Dedifferentiated amniotic fluid mesenchymal stem cell (primary cell): ENCODE measurements at regions not wholly inside any gene's neighbourhood (a gene's known extent, or its start where the extent isn't known, plus 50 kb on each side); places are given as distances from the start of the nearest gene placed in this dataset.
"Not testable (repeated sequence)": the region's sequence is repeated elsewhere in the genome, so short reads cannot be mapped to it uniquely, and the experiment has no call there.

ENCODE experiments used
- DNase-seq: peaks from one replicate; pipeline ENCODE4 v3.0.0-alpha.2; 2016; ENCODE audit errors: extremely low spot score

- peak; percentile 13 for DNase-seq
Measured at GRCh38 chr1:143905214-143906179, 66.3 kb downstream of the FAM72C start.

- DNase-seq: not testable (repeated sequence)
Measured at GRCh38 chr1:143904622-143904979, 67.2 kb downstream of the FAM72C start.

- DNase-seq: peak; percentile 13
Measured at GRCh38 chr1:143903899-143904621, 67.7 kb downstream of the FAM72C start.

- not testable (repeated sequence) for DNase-seq
Measured at GRCh38 chr1:143896377-143896776, 75.4 kb downstream of the FAM72C start.

- DNase-seq: not testable (repeated sequence)
Measured at GRCh38 chr1:143884932-143885574, 86.7 kb downstream of the FAM72C start.

- DNase-seq: not testable (repeated sequence)
Measured at GRCh38 chr1:143884532-143884931, 87.3 kb downstream of the FAM72C start.

DNA sequence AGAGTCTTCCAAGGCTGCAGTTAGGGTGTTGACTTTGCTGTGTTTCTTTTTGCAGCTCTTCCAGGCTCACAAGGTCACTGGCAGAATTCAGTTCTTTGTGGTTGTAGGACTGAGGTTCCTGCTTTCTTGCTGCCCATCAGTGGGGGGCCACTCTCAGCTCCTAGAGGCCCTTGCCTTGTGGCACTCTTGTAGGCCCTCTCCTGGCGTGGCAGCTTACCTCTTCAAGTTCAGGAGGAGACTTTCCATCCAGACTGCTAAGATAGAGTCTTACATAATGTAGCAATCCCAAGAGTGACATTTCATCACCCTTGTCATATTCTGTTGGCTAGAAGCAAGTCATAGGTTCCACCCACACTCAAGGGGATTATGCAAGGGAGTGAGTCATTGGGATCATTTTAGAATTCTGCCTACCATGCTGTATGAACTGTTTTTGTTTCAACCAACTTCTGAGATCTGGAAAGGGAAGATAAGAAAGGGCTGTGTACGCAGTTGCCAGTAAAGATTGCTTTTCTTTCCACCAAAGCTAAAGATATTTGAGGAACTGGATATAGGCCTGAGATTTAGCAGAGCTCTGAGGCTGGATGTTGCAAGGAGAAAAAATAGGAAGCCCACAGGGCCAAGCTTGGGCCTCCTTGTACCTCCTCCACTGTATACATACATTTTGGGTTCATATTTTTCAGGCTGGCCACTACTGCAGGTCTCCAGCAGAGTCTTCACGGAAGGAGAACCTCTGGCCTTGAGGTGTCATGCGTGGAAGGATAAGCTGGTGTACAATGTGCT lies 91.8 kb downstream of the FAM72C start:
- not testable (repeated sequence) for DNase-seq

- DNase-seq: not testable (repeated sequence)
Measured at GRCh38 chr1:143875947-143876346, 95.8 kb downstream of the FAM72C start.

GRCh38 chr1:143874625-143875024 lies 97.2 kb downstream of the FAM72C start:
- DNase-seq: not testable (repeated sequence)

DNA sequence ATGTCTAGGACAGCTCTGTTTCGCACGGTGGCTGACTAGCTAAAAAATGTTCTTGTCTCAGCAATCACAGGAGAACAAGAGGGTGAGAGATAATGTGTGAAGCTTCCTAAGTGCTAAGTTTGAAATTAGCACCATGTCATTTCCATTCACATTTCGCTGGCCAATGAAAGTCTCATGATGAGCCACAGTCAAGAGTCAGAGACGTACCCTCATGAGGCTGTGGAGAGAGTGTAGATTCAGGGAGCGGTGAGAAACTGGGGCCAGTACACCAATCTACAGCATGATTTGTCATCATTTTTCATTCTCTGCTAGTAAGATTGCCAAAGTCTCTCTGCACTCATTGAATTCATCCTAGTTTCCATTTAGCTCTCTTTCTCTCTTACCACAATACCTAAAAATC lies 98.1 kb downstream of the FAM72C start:
- DNase-seq: not testable (repeated sequence)

GRCh38 chr1:143870388-143870787 lies 101.4 kb downstream of the FAM72C start:
- DNase-seq: not testable (repeated sequence)

DNA sequence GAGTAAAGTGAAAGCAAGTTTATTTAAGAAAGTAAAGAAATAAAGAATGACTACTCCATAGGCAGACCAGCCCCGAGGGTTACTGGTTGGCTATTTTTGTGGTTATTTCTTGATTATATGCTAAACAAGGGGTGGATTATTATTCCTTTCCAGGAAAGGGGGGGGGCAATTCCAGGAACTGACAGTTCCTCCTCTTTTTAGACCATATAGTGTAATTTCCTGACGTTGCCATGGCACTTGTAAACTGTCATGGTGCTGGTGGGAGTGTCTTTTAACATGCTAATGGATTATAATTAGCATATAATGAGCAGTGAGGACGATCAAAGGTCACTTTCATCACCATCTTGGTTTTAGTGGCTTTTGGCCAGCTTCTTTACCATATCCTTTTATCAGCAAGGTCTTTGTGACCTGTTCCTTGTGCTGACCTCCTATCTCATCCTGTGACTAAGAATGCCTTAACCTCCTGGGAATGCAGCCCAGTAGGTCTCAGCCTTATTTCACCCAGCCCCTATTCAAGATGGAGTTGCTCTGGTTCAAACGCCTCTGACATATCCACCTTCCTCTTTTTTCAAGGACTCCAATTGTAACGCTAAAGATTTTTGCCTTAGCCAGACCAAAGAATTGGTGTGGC lies 104.1 kb downstream of the FAM72C start:
- DNase-seq: not testable (repeated sequence)

- not testable (repeated sequence) for DNase-seq
Measured at GRCh38 chr1:143863901-143864520, 107.8 kb downstream of the FAM72C start.

DNA sequence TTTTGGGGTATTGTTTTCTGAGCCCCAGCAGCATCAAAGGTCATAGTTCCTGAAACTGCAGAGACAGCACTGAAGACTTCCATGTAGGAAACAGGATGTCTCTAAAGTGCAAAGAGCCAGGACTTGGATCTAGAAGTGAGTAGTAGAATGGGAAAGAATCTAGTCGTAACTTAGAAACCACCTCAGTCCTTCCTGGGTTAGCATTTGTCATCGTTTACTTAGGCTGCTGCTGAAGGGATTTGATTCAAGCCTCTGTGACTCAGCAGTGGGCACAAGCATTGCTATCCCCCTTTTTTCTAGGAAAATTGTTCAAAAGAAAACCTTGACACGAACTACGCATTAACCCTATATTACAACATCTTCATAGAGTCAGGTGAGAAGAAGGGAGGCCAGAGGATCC lies 109.1 kb downstream of the FAM72C start:
- not testable (repeated sequence) for DNase-seq

DNA sequence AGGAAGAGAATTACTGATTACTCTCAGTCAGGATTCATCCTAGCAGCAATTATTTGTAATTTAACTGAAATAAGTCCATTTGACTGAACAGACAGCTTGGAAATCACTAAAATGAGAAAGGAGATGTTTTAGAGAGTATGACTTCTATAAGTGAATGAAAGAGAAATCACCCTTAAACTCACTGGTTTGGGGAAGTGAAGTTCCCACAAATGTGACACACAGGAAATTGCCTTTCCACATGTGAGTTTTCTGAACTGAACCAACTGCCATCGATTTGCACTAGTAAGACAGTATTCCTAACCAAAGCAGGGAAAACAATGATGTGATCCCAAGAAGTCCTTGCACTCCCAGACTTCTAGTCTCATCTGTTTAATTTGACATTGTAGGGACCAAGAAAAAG lies 110.5 kb downstream of the FAM72C start:
- not testable (repeated sequence) for DNase-seq

DNA sequence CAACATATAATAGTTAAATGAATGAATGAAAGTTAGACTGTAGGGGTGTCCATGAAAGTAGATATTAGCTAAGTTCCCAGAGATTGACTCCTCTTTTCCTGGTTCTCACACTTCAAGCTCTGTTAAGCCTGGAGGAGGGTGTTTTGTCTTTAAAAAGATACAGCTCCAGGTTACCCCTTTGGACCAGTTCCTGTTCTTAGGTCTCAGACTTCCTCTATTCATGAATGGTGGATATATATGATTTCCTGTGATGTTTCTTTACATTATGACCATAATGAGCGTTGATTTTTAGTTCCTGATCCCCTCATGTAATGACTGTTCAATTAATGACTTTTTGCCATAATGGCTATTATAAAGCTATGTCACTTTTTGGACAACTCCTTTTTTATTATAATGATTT lies 115.9 kb downstream of the FAM72C start:
- DNase-seq: not testable (repeated sequence)

DNA sequence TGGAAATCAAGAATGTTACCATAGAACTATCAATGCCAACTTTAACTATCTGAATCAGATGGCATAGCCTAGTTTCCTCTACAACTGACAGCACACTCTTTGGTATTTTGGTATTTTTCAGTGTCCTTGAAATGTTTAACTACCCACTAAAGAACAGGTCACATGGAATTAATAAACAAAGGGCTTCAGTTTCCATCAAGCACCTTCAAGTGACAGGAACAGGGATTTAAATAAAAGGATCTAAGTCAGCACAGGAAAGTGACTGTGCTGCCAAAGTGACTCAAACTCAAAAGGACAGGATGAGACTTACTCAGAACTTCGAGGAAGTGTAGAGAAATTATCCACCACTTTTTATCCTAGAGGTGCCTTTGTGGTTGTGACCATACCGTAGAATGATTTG lies 117.7 kb downstream of the FAM72C start:
- DNase-seq: not testable (repeated sequence)

GRCh38 chr1:143850637-143851036 lies 121.1 kb downstream of the FAM72C start:
- not testable (repeated sequence) for DNase-seq

- DNase-seq: peak; percentile 8
Measured at GRCh38 chr1:143848859-143849258, 122.9 kb downstream of the FAM72C start.

DNA sequence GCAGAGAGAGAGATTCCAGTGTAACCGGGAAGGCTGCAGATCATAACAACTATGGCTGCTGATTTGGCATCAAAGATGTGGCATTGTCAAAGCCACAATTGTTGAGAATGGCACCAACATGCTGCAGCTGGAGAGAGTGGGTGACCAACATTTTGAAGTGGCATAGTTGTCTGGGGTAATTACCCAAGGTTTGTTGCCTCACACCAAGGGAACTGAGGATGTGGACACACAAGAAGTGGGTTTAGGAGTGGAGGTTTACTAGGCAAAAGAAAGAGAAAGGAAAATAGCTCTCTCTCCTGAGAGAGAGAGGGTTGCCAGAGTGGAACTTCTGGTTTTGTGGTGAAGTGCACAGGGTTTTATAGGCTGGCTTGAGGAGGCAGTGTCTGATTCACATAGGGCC lies 126.6 kb downstream of the FAM72C start:
- DNase-seq: not testable (repeated sequence)
